Colonic mucosa (tissue), 4 donors: ENCODE measurements at regions not wholly inside any gene's neighbourhood (a gene's known extent, or its start where the extent isn't known, plus 50 kb on each side); places are given as distances from the start of the nearest gene placed in this dataset.

Source experiments
- DNase-seq: peaks from one replicate; pipeline ENCODE4 v3.0.0-alpha.2; 2020
- H3K27ac ChIP-seq: fragments of 200-600 bp; one replicate; pipeline ENCODE4 v1.8.0; 2021
- H3K27me3 ChIP-seq: fragments of 200-600 bp; one replicate; pipeline ENCODE4 v1.8.0; 2021
- H3K36me3 ChIP-seq: fragments of 200-600 bp; one replicate; pipeline ENCODE4 v1.8.0; 2021
- H3K4me1 ChIP-seq: fragments of 200-600 bp; one replicate; pipeline ENCODE4 v1.8.0; 2021; ENCODE audit warnings: mild to moderate bottlenecking
- H3K4me3 ChIP-seq: fragments of 200-600 bp; one replicate; pipeline ENCODE4 v1.8.0; 2021
- H3K9ac ChIP-seq, 2 donors: one replicate each; pipeline ENCODE4 v1.7.0; 2013; ENCODE audit warnings: control low read depth in 2 of 2, low read depth in 2 of 2, low read length in 2 of 2
- H3K9me3 ChIP-seq: fragments of 200-600 bp; one replicate; pipeline ENCODE4 v1.8.0; 2021
- intact Hi-C: fragments of 100-400 bp; cut with DNase I; formaldehyde crosslinking; loops from one replicate; pipeline ENCODE4 v1.14.1; 2022
- TF ChIP-seq, protein P1 (sequence below): fragments of 200-600 bp; IDR thresholded peaks from one replicate; pipeline ENCODE4 v1.8.0; 2022; ENCODE audit warnings: antibody characterized with exemption, mild to moderate bottlenecking
- donor health status: healthy.
- donor health status: DM: no; HTN: no; CAD: no.
- donor health status: DM: no; HTN: no; CAD: no.

DNA sequence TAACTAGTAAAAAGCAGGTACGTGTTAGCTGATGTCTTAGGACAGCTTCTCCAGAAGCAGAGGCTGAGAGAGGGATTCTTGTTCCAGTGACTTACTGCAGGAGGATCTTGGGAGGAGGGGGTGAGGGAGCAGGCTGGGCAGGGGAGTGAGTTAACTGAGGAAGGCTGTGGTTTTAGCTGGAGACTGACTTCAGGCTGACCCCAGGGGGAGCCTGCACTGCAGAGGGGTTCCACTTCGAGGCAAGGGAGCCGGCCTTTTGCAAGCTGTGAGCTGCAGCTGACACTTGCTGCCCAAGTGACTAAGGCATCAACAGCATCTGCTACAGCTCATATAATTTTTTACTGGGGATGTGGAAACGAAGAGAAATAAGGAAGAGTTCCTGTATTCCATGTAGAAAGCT lies 50.4 kb upstream of the SOD1 start:
- Histone ChIP-seq H3K27ac (no peak overlapping the region), H3K36me3 (no peaks in the 10 kb centered on the region), H3K4me1 (no peaks in the 10 kb centered on the region), H3K9ac (no peak overlapping the region), H3K9me3 (no peaks in the 10 kb centered on the region), H3K4me3 (no peak overlapping the region), H3K27me3 (no peaks in the 10 kb centered on the region)
- TF ChIP-seq, protein P1, sequence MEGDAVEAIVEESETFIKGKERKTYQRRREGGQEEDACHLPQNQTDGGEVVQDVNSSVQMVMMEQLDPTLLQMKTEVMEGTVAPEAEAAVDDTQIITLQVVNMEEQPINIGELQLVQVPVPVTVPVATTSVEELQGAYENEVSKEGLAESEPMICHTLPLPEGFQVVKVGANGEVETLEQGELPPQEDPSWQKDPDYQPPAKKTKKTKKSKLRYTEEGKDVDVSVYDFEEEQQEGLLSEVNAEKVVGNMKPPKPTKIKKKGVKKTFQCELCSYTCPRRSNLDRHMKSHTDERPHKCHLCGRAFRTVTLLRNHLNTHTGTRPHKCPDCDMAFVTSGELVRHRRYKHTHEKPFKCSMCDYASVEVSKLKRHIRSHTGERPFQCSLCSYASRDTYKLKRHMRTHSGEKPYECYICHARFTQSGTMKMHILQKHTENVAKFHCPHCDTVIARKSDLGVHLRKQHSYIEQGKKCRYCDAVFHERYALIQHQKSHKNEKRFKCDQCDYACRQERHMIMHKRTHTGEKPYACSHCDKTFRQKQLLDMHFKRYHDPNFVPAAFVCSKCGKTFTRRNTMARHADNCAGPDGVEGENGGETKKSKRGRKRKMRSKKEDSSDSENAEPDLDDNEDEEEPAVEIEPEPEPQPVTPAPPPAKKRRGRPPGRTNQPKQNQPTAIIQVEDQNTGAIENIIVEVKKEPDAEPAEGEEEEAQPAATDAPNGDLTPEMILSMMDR = no peak
- DNase-seq = no peak
- intact Hi-C loops = no loop called here

DNA sequence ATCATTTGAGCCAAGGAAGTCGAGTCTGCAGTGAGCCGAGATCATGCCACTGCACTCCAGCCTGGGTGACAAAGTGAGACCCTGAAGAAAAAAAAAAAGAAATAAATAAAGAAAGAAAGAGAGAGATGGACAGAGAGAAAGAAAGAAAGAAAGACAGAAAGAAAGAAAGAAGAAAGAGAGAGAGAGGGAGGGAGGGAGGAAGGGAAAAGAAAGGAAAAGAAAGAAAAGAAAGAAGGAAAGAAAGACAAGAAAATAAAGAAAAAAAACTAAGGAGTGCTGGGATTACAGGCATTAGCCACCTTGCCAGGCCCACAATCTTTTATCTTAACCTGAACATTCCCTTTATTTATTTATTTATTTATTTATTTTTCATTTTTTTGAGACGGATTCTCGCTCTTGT lies 51.7 kb upstream of the SOD1 start:
- H3K27me3 ChIP-seq = no peaks in the 10 kb centered on the region
- H3K27ac ChIP-seq = no peak overlapping the region
- no peaks in the 10 kb centered on the region for H3K36me3 ChIP-seq
- DNase-seq = no peak
- H3K4me1 ChIP-seq = no peaks in the 10 kb centered on the region
- H3K4me3 ChIP-seq = no peak overlapping the region
- intact Hi-C loops = no loop called here
- H3K9ac ChIP-seq = no peak overlapping the region
- TF ChIP-seq, protein P1 = no peak
- no peaks in the 10 kb centered on the region for H3K9me3 ChIP-seq

DNA sequence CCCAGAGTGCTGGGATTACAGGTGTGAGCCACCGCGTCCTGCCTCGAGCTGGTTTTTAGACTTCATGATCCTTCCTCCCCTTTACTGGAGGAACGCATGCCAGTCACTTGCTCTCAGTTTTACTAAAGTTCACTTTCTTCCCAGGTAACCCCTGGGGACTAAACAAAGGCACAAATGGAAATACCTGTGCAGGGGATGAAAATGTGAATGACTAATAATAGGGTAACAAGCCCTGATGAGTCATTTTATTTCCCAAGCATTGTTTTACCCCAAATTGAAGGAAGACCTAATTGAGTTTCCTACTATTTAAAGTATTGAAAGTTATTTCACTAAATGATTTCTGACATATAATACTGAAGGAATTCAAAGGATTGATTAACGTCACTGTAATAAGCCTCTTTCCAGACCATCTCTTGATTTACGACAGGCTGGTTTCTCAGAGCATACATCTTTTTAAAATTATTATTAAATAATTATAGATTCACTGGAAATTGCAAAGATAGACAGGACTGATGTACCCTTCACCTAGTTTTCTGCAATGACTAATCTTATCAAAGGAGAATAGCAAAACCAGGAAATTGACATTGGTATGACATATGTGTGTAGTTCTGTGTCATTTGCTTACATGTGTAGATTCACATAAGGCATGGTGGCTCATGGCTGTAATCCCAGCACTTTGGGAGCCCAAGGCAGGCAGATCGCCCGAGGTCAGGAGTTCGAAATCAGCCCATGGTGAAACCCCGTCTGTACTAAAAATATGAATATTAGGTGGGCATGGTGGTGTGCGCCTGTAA lies 53.2 kb upstream of the SOD1 start:
- no peak overlapping the region for H3K9ac ChIP-seq
- intact Hi-C loops = no loop called here
- no peak for DNase-seq
- no peak overlapping the region for H3K4me3 ChIP-seq
- no peaks in the 10 kb centered on the region for H3K4me1 ChIP-seq
- TF ChIP-seq, protein P1 = no peak
- no peaks in the 10 kb centered on the region for H3K36me3 ChIP-seq
- H3K27me3 ChIP-seq = no peaks in the 10 kb centered on the region
- H3K27ac ChIP-seq = no peak overlapping the region
- H3K9me3 ChIP-seq = no peaks in the 10 kb centered on the region

DNA sequence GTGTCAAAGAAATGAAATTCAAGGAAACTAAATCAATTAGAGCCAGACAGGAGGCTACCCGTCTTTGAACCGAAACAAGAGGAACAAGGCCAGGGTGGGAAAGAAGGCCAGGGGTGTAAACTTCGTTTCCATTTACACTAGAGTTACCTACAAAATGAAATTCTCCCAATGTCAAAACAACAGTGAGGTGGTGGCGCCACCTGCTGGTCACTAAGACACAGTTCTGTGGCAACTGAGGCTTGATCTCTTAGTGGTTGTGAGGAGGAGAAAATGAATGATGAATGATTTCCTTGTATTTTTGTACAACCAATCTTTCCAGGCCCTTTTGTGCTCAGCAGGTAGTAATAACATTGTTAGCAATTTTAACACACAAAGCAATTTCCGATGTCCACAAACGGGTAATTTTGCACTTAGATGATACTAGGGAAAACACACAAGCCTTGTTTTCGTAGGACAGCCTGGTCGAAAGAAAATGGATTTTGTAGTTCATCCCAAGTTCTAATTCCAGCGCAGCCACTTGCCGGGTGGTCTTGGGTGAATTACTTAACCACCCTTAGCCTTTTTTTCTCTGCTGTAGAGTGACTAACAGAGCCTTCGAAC lies 54.8 kb upstream of the SOD1 start:
- H3K4me3 ChIP-seq = no peak overlapping the region
- no peak overlapping the region for H3K27ac ChIP-seq
- no peaks in the 10 kb centered on the region for H3K27me3 ChIP-seq
- no peaks in the 10 kb centered on the region for H3K4me1 ChIP-seq
- peak; percentile 53 for DNase-seq
- intact Hi-C loops = loop anchor here (5.0 kb wide), 2 partner anchors 407 to 507 kb away; no protein-coding TSS in a partner anchor
- no peak overlapping the region for H3K9ac ChIP-seq
- TF ChIP-seq, protein P1 = peak; percentile 89
- H3K36me3 ChIP-seq = no peaks in the 10 kb centered on the region
- H3K9me3 ChIP-seq = no peaks in the 10 kb centered on the region

DNA sequence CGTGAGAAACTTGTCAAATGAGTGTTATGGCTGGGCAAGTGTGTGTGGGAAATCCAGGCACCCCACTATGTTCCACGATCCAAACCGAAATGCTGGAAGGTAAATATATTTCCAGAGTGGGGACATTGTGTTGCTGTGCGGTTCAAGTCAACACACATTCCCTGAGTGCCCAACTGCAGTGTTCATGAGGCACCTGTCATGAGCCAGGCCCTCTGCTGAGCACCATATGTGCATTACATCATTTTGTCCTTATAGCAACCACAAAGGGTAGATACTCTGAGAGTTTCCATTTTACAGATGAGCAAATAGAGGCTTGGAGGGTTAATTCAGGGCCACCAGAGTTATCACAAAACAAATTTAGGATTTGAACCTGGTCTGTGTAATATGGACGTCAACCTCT lies 59.9 kb upstream of the SOD1 start:
- H3K27me3 ChIP-seq = no peaks in the 10 kb centered on the region
- intact Hi-C loops = no loop called here
- DNase-seq = no peak
- H3K27ac ChIP-seq = no peak overlapping the region
- no peaks in the 10 kb centered on the region for H3K9me3 ChIP-seq
- no peaks in the 10 kb centered on the region for H3K36me3 ChIP-seq
- H3K4me1 ChIP-seq = no peaks in the 10 kb centered on the region
- H3K4me3 ChIP-seq = no peak overlapping the region
- no peak overlapping the region for H3K9ac ChIP-seq
- TF ChIP-seq, protein P1 = no peak
